ENCODE measurements at regions not wholly inside any gene's neighbourhood (a gene's known extent, or its start where the extent isn't known, plus 50 kb on each side); places are given as distances from the start of the nearest gene placed in this dataset.
"Not testable (repeated sequence)": the region's sequence is repeated elsewhere in the genome, so short reads cannot be mapped to it uniquely, and the experiment has no call there.

GRCh38 chr13:89454681-89455080 lies 1783.5 kb downstream of the SLITRK5 start:
- intact Hi-C loops (cut with micrococcal nuclease), result no loop called here

GRCh38 chr13:89455225-89455624 lies 1784.1 kb downstream of the SLITRK5 start:
- intact Hi-C loops (cut with micrococcal nuclease), result no loop called here

- intact Hi-C loops (cut with micrococcal nuclease), result no loop called here
These were observed 1784.6 kb downstream of the SLITRK5 start for GRCh38 chr13:89455741-89456140.

GRCh38 chr13:89457977-89458376 lies 1786.8 kb downstream of the SLITRK5 start:
- intact Hi-C loops (cut with micrococcal nuclease), result no loop called here

- intact Hi-C loops (cut with micrococcal nuclease), result no loop called here
These were observed 1787.3 kb downstream of the SLITRK5 start for GRCh38 chr13:89458456-89458855.

- intact Hi-C loops (cut with micrococcal nuclease), result not testable (repeated sequence)
These were observed 1789.7 kb downstream of the SLITRK5 start for GRCh38 chr13:89460895-89461294.

GRCh38 chr13:89465366-89465765 lies 1794.2 kb downstream of the SLITRK5 start:
- intact Hi-C loops (cut with micrococcal nuclease), result no loop called here

GRCh38 chr13:89468081-89468480 lies 1796.9 kb downstream of the SLITRK5 start:
- intact Hi-C loops (cut with micrococcal nuclease), result no loop called here

GRCh38 chr13:89470901-89471300 lies 1799.7 kb downstream of the SLITRK5 start:
- intact Hi-C loops (cut with micrococcal nuclease), result no loop called here

- intact Hi-C loops (cut with micrococcal nuclease), result no loop called here
These were observed 1803.3 kb downstream of the SLITRK5 start for GRCh38 chr13:89474432-89474831.

GRCh38 chr13:89486065-89486464 lies 1814.9 kb downstream of the SLITRK5 start:
- intact Hi-C loops (cut with micrococcal nuclease), result no loop called here

- intact Hi-C loops (cut with micrococcal nuclease), result no loop called here
These were observed 1815.5 kb downstream of the SLITRK5 start for GRCh38 chr13:89486709-89487108.

- intact Hi-C loops (cut with micrococcal nuclease), result no loop called here
These were observed 1819.5 kb downstream of the SLITRK5 start for GRCh38 chr13:89490661-89491060.

- intact Hi-C loops (cut with micrococcal nuclease), result no loop called here
These were observed 1825.3 kb downstream of the SLITRK5 start for GRCh38 chr13:89496478-89496877.

GRCh38 chr13:89497658-89498057 lies 1826.5 kb downstream of the SLITRK5 start:
- intact Hi-C loops (cut with micrococcal nuclease), result no loop called here

- intact Hi-C loops (cut with micrococcal nuclease), result no loop called here
These were observed 1831.1 kb downstream of the SLITRK5 start for GRCh38 chr13:89502286-89502685.

GRCh38 chr13:89514534-89515312 lies 1832.8 kb upstream of the MIR17HG start:
- intact Hi-C loops (cut with micrococcal nuclease), result no loop called here

GRCh38 chr13:89515948-89516347 lies 1831.5 kb upstream of the MIR17HG start:
- intact Hi-C loops (cut with micrococcal nuclease), result no loop called here

- intact Hi-C loops (cut with micrococcal nuclease), result no loop called here
These were observed 1829.0 kb upstream of the MIR17HG start for GRCh38 chr13:89518289-89519077.

GRCh38 chr13:89520468-89520867 lies 1827.0 kb upstream of the MIR17HG start:
- intact Hi-C loops (cut with micrococcal nuclease), result no loop called here

GRCh38 chr13:89521672-89522071 lies 1825.8 kb upstream of the MIR17HG start:
- intact Hi-C loops (cut with micrococcal nuclease), result not testable (repeated sequence)
